ENCODE measurements at regions not wholly inside any gene's neighbourhood (a gene's known extent, or its start where the extent isn't known, plus 50 kb on each side); places are given as distances from the start of the nearest gene placed in this dataset.

DNA sequence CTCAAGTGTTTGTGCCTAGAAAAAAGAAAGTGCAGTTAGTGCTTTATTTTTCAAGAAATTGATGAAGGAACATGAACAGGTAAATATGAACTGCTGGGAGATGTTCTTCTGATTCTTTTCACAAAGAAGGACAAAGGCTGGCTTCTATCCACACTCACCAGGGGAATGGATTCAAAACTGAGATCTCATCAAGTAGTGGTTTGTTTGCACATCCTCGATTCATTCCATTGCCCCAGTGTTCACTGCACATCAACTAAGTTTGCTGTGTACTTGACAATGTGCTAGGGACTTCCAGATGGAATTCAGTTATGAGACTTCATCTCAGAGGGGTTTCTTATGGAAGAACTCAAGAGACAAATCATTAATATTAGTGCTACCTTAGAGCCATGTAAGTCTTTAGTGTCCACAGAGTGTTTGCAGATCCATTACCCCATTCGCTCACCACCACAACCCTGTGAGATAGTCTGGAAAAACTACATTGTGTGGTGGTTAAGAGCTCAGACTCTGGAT, 332.9 kb upstream of the PPP2R3A start:
- Histone ChIP-seq H3K9me3 (no peaks in the 10 kb centered on the region), H3K4me3 (no peak overlapping the region), H3K36me3 (no peaks in the 10 kb centered on the region), H3K27me3 (no peaks in the 10 kb centered on the region), H3K4me1 (no peaks in the 10 kb centered on the region), H3K27ac (no peak overlapping the region)
- ATAC-seq, result no peak
- TF ChIP-seq, protein P1, sequence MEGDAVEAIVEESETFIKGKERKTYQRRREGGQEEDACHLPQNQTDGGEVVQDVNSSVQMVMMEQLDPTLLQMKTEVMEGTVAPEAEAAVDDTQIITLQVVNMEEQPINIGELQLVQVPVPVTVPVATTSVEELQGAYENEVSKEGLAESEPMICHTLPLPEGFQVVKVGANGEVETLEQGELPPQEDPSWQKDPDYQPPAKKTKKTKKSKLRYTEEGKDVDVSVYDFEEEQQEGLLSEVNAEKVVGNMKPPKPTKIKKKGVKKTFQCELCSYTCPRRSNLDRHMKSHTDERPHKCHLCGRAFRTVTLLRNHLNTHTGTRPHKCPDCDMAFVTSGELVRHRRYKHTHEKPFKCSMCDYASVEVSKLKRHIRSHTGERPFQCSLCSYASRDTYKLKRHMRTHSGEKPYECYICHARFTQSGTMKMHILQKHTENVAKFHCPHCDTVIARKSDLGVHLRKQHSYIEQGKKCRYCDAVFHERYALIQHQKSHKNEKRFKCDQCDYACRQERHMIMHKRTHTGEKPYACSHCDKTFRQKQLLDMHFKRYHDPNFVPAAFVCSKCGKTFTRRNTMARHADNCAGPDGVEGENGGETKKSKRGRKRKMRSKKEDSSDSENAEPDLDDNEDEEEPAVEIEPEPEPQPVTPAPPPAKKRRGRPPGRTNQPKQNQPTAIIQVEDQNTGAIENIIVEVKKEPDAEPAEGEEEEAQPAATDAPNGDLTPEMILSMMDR (IDR thresholded peaks at IDR 0.05), result no peak
- intact Hi-C loops (cut with DNase I), result no loop called here
- DNase-seq, result peak in 1 of 4 donors; percentile 59

DNA sequence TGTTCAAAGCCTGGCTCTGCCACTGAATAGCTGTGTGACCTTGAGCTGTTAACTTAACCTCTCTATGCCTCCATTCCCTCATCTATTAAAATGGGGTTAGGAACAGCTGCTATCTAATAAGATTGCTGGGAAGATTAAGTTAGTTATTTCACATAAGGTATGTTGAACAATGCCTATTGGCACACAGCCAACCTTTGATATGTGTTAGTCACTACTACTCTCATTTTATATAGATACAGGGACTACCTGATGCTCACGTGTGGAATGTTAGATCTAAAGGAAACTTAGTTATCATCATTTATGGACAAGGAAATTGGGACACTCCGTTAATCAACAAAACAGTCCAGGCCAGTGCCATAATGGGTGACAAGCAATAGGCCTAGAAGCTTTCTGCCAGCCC, 332.4 kb upstream of the PPP2R3A start:
- no peak for DNase-seq
- ATAC-seq, result no peak
- TF ChIP-seq, protein P1 (IDR thresholded peaks at IDR 0.05), result no peak
- Histone ChIP-seq H3K9me3 (no peaks in the 10 kb centered on the region), H3K27ac (no peak overlapping the region), H3K4me1 (no peaks in the 10 kb centered on the region), H3K27me3 (no peaks in the 10 kb centered on the region), H3K4me3 (no peak overlapping the region), H3K36me3 (no peaks in the 10 kb centered on the region)
- intact Hi-C loops (cut with DNase I), result no loop called here

DNA sequence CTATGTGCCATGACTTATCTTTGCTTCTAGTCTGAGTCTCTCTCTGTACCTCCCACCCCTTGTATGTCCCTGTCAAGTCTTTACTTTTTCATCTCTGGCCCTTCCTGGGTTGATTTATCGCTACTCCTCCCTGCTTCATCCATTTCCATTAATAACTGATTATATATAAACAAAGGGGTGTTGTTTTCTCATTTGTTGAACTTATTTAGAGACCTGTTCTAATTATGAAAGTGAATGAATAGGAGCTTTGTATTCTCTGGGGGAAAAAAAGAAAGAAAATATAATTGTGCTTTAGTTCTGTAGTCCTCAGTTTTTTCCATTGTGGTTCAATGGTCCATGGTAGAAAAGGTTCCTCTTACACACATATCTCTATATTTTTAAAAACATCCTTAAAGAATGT, 328.9 kb upstream of the PPP2R3A start:
- ATAC-seq (no peak), DNase-seq (no peak)
- Histone ChIP-seq H3K9me3 (no peaks in the 10 kb centered on the region), H3K27me3 (no peaks in the 10 kb centered on the region), H3K4me1 (no peaks in the 10 kb centered on the region), H3K27ac (no peak overlapping the region), H3K4me3 (no peak overlapping the region), H3K36me3 (no peaks in the 10 kb centered on the region)
- intact Hi-C loops (cut with DNase I), result no loop called here
- TF ChIP-seq, protein P1 (IDR thresholded peaks at IDR 0.05), result no peak

DNA sequence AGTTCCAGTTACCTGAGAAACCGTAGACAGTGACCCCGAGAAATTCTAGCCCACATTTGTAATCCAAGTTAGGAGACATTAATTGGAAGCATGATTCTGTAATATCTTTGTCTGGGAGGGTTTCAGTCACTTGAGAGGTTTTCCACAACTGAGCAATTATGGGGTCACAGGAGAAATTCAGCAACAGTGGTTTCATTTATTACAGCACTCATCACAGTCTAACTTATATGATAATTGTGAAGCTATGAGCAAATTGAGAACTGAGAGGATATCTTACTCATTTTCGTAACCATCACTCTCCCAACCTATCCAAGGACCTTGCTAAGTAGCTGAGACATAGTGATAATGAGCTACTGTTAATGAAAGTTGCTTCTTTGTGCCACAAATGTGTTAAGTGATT, 328.5 kb upstream of the PPP2R3A start:
- H3K4me1 ChIP-seq, result no peaks in the 10 kb centered on the region
- no peak for DNase-seq
- no peaks in the 10 kb centered on the region for H3K9me3 ChIP-seq
- H3K27ac ChIP-seq, result no peak overlapping the region
- TF ChIP-seq, protein P1 (IDR thresholded peaks at IDR 0.05), result no peak
- intact Hi-C loops (cut with DNase I), result no loop called here
- H3K36me3 ChIP-seq, result no peaks in the 10 kb centered on the region
- H3K27me3 ChIP-seq, result no peaks in the 10 kb centered on the region
- no peak for ATAC-seq
- no peak overlapping the region for H3K4me3 ChIP-seq

DNA sequence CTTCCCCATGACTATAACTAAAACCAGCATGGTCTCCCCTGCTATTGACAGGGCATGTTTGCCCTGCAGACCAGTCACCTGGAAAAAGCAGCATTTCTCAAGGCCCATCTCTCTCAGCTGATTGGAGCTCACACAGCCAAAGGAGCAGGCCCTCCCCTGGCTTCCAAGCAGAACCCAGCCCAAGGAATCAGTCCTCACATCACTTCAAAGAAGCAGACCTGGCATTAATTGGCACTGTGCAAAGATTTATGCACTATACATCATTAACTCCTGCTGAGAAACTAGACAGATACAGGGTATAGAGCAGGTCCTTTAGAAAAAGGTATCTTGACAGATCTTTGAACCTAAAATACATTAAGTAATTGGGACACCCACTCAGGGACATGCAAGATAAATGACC, 323.8 kb upstream of the PPP2R3A start:
- Histone ChIP-seq H3K27ac (no peak overlapping the region), H3K4me3 (no peak overlapping the region), H3K36me3 (no peaks in the 10 kb centered on the region), H3K27me3 (no peaks in the 10 kb centered on the region), H3K4me1 (no peaks in the 10 kb centered on the region), H3K9me3 (peaks cover 0 to 8% of the 10 kb centered on the region in 2 donors)
- TF ChIP-seq, protein P1 (IDR thresholded peaks at IDR 0.05), result no peak
- DNase-seq, result no peak
- intact Hi-C loops (cut with DNase I), result no loop called here
- ATAC-seq, result no peak
